Mesenteric fat pad (tissue), 1 donor: ENCODE measurements at regions not wholly inside any gene's neighbourhood (a gene's known extent, or its start where the extent isn't known, plus 50 kb on each side); places are given as distances from the start of the nearest gene placed in this dataset.
"Not testable (repeated sequence)": the region's sequence is repeated elsewhere in the genome, so short reads cannot be mapped to it uniquely, and the experiment has no call there.

Source experiments
- DNase-seq: peaks from one replicate; pipeline ENCODE4 v3.0.0-alpha.2; 2020; ENCODE audit warnings: low spot score
- donor health status: DM: yes; HTN: yes; CAD: no.

DNA sequence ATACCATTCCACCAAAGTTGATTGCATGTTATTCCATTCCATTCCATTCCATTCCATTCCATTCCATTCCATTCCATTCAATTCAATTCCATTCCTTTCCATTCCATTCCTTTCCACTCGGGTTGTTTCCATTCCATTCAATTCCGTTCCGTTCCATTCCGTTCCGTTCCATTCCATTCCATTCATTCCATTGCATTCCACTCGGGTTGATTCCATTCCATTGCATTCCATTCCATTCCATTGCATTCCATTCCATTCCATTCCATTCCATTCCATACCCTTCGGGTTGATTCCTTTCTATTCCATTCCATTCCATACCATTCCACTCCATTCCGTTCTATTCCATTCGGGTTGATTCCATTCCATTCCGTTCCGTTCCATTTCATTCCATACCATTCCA, 166.9 kb downstream of the CWH43 start:
- not testable (repeated sequence) for DNase-seq

DNA sequence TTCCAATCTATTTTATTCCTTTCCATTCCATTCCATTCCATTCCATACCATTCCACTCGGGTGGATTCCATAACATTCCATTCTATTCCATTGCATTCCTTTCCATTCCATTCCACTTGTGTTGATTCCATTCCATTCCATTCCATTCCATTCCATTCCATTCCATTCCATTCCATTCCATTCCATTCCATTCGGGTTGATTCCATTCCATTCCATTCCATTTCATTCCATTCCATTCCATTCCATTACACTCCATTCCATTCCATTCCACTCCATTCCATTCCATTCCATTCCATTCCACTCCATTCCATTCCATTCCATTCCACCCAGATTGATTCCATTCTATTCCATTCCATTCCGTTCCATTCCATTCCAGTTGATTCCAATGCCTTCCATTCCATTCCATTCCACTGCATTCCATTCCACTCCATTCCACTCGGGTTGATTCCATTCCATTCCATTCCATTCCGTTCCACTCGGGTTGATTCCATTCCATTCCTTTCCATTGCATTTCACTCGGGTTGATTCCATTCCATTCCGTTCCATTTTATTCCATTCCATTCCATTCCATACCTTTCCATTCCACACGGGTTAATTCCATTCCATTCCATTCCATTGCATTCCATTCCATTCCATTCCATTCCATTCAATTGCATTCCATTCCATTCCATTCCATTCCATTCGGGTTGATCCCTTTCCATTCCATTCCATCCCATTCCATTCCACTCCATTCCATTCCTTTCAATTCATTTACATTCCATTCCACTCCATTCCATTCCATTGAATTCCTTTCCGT, 168.4 kb downstream of the CWH43 start:
- not testable (repeated sequence) for DNase-seq

DNA sequence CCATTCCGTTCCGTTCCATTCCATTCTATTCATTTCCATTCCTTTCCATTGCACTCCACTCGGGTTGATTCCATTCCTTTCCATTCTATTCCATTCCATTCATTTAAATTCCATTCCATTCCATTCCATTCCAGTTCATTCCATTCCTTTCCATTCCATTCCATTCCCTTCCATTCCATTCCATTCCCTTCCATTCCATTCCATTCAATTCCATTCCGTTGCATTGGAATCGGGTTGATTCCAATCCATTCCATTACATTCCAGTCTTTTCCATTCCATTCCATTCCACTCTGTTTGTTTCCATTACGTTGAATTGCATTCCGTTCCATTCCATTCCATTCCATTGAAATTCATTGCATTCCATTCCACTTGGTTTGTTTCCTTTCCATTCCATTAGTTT, 169.2 kb downstream of the CWH43 start:
- DNase-seq: not testable (repeated sequence)

DNA sequence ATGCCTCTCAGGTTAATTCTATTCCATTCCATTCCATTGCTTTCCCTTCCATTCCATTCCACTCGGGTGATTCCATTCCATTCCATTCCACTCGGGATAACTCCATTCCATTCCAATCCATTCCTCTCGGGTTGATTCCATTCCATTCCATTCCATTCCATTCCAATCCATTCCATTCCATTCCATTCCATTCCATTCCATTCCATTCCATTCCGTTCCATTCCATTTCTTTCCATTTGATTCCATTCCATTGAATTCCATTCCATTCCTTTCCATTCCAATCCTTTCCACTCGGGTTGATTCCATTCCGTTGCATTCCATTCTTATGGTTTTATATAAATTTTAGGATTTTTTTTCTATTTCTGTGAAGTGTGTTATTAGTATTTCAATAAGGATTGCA, 170.2 kb downstream of the CWH43 start:
- DNase-seq: not testable (repeated sequence)

DNA sequence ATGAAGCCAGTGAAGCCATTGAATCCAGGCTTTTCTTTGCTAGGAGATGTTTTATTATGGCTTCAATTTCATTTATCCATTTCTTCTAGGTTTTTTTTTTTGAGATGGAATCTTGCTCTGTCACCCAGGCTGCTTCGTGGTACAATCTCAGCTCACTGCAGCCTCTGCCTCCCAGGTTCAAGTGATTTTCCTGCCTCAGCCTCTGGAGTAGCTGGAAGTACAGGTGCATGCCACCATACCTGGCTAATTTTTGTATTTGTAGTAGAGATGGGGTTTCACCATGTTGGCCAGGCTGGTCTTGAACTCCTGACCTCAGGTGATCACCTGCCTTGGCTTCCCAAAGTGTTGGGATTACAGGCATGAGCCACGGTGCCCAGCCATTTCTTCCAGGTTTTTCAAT, 171.6 kb downstream of the CWH43 start:
- DNase-seq: not testable (repeated sequence)

DNA sequence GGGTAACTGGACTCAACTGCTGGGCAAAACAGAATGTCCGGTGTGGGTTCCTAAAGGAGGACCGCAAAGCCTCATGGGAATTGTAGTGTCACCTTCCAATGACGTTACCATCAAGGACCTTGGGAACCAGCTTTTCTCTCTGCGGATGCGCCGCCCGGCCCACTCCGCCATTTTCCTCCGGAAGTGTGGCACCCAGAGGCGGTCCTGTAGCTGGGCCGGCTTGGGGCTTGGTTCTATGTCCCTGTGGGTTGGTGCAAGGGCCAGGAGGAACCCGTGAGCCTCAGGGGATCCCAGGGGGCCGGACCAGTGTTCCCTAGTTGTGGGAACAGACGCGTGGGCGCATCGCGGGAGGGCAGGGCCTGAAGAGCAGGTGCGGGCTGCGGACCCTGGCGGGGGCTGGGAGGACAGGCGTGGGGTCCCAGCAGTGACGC, 175.1 kb downstream of the CWH43 start:
- not testable (repeated sequence) for DNase-seq

DNA sequence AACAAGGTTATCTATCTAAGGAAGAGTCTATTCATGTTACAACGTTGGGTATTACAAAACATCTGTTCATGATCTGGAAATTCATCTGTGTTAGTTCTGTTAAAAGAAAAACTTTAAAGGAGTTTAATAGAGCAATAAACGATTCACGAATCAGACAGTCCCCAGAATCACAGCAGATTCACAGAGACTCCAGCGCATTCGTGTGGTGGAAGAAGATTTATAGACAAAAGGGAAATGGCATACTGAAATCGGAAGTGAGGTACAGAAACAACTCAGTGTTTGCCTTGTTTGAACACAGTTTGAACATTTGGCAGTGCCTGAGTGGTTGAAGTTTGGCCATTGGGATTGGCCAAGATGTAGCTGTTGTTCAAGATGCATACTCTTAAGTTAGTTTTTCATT, 178.8 kb downstream of the CWH43 start:
- not testable (repeated sequence) for DNase-seq

DNA sequence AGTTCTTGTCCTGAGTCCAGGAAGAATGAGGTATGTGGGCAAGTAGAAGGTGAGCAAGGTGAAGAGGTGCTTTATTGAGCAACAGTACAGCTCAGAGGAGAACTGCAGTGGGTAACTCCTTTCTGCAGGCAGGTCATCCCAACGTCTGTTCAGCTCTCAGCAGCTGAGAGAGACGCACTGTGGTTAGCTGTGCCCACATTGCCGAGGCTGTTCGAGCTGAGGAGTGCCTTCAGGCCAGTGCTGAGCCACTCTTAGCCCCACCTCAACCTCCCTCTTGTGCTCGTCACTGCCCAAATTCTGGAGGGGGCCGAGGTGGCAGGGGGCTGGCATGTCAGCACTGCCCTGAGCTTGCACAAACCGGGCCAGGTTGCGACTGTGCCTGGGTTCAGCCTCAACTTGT, 191.8 kb downstream of the CWH43 start:
- DNase-seq: not testable (repeated sequence)

DNA sequence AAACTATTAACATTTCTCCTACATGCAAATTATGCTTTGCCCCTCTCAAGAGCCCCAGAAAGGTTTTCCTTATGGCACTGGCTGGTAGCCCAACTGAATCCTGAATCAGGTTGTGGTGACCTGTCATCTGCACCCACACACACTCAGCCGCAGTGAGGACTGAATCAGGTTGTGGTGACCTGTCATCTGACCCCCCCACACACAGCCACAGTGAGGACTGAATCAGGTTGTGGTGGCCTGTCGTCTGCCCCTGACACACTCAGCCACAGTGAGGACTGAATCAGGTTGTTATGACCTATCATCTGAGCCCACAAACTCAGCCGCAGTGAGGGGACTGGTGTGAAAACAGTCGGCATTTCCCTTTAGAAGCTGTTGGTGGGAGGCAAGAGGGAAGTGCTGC, 195.0 kb downstream of the CWH43 start:
- DNase-seq: not testable (repeated sequence)

DNA sequence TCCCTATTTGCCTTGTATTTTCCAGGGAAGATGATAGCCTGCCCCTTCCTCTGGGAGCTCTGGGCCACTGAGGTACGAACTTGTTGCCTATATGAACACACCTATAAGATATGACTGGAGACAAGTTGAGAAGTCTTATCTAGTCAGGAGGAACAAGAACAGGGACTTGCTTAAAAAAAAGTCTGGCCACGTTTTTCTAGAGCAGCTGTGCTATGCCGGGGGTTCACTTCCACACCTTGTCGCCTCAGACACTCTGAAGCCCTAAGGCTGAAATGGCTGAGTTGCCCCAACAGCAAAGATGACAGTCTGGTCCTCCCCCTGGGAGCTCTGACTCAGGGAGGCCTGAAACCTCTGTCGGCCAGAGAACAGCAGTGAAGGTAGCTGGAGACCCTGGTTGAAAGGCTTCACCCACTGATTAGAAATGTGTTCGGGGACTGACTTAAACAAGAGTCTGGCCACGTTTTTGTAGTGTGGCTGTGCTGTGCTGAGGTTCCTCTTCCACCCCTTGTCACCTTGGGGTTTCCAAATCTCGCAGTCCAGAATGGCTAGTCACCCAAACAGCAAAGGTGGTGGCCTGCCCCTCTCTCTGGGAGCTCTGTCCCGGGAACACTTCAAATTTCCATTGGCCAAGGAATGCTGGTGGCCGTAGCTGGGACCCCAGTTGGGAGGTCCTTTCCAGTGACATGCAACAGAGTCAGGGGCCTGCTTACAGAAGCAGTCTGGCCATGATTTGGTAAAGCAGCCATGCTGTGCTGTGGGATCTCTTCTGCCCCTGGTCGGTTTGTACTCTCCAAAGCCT, 225.5 kb downstream of the CWH43 start:
- not testable (repeated sequence) for DNase-seq

DNA sequence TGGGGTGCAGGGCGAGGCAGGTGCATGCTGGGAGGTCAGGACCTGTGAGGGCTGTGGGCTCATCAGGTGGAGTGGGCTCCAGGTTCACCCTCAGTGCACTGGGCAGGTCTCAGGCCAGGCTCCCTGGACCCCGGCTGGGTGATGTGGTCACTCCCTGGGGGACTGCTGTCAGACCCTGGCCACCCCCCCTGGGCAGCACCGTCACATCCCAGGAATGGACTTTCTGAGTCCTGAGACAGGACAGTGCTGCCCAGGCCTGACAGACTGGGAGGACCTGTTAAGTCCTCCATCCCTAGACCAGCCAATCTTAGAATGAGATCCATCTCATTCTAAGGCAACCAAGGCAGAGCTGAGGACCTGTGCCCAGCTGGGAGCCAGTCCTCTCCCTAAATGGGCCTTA, 227.2 kb downstream of the CWH43 start:
- DNase-seq: not testable (repeated sequence)

DNA sequence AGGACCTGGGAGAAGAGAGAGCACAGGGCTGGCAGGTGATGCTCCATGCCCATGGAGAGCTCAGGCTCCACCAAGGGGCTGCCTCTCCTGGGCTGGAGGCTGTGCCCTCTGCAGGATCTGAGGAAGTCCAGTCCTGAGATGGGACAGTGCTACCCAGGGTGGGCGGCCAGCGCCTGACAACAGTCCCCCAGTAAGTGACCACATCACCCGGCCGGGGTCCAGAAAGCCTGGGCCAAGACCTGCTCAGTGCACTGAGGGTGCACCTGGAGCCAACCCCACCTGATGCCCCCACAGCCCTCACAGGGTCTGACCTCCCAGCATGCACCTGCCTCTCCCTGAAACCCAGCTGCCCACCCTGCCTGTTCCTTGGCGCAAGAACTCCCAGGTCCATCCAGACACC, 227.7 kb downstream of the CWH43 start:
- DNase-seq: not testable (repeated sequence)

DNA sequence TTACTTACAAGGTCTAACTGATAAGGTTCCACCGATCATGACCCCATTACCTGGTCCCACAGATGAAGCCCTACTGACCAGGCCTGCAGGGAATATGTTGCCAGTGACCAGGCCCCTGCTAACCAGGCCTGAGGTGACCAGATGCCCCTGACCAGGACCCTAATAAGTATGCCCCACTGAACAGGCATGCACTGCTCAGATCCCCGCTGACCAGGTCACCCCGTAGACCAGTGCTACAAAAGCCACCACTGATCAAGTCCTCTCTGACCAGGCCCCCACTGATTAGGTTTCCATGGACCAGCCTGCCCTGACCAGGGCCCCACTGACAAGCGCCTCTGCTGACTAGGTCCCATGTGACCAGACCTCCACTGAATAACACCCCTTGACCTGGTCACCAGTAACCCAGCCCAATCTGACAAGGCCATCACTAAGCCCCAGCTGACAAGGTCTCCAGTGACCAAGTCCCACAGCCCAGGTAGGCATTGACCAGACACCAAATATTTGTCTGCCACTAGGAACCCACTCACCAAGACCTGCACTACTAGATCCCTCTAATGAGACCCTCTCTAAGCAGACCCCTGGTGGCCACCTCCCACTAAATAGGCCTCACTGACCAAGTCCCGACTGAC, 228.5 kb downstream of the CWH43 start:
- not testable (repeated sequence) for DNase-seq

DNA sequence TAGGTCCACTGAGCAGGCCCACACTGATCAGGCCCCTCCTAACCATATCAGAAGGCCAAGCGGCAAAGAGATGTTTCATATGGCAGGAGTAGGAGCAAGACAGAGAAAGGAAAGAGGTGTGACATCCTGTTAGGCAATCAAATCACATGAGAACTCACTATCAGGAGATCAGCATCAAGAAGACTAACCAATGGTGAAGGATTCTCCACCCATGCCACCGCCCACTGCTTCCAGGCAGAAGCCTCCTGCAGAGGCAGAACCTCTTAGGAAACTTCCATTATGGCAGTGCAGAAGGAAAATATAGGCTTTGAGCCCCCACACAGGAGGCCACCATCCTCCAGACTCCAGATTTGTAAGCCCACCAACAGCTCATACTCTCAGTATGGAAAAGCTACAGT, 229.0 kb downstream of the CWH43 start:
- DNase-seq: not testable (repeated sequence)

DNA sequence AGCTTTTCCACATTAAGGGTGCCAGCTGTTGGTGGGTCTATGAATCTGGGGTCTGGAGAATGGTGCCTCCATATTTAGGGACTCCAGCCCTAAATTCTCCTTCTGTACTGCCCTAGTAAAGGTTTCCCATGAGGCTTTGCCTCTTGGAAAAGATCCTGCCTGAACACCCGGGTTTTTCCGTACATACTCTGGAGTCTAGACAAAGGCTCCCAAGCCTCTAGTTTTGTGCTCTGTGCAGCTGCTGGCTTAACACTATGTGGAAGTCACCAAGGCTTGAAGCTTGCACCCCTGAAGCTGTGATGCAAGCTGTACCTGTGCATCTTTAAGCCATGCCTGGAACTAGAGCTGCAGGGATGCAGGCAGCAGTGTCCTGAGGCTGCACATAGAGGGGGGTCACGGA, 230.5 kb downstream of the CWH43 start:
- DNase-seq: not testable (repeated sequence)

DNA sequence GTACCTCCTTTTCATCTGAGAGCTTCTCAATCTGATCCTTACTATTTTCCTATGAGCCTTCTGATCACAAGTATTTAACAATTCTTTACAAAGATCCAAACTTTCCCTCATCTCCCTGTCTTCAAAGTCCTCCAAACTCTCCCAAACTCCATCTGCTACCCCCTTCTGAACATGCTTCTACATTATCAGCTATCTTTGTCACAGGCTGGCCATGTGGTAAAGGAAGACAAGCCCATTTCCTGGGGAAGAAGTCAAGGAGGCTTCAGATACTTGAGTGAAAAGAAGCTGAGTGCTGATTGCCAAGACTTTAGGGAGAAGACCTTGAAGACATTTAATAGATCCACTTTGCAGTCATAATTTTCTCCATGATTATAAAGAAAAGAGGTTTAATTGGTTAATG, 231.4 kb downstream of the CWH43 start:
- DNase-seq: no peak

DNA sequence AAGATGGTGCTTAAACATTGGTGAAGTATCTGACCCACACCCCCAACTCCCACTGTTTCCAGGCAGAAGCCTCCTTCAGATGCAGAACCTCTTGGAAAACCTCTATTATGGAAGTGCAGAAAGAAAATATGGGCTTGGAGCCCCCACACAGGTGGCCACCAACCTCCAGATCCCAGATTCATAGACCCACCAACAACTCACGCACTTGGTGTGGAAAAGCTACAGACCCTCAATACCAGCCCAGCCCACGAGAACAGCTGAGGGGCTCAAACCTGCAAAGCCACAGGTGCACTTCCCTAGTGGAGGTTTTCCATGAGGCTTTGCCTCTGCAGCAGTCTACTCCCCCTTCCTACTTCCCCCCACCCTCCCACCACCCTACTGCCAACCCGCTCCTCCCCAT, 232.0 kb downstream of the CWH43 start:
- DNase-seq: not testable (repeated sequence)

DNA sequence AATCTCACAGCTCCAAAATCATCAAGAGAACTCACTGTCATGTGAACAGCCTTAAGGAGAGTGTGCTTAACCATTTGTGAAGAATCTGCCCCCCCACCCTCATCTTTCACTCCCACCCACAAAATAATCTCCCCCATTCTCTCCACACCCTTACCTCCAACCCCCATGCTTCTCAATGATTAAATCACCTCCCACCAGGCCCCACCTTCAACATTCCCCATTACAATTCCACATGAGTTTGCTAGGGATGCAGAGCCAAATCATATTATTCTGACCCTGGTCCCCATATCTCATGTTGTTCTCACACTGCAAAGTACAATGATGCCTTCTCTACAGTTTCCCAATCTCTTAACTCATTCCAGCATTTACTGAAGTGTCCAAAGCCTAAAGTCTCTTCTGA, 232.9 kb downstream of the CWH43 start:
- DNase-seq: not testable (repeated sequence)

DNA sequence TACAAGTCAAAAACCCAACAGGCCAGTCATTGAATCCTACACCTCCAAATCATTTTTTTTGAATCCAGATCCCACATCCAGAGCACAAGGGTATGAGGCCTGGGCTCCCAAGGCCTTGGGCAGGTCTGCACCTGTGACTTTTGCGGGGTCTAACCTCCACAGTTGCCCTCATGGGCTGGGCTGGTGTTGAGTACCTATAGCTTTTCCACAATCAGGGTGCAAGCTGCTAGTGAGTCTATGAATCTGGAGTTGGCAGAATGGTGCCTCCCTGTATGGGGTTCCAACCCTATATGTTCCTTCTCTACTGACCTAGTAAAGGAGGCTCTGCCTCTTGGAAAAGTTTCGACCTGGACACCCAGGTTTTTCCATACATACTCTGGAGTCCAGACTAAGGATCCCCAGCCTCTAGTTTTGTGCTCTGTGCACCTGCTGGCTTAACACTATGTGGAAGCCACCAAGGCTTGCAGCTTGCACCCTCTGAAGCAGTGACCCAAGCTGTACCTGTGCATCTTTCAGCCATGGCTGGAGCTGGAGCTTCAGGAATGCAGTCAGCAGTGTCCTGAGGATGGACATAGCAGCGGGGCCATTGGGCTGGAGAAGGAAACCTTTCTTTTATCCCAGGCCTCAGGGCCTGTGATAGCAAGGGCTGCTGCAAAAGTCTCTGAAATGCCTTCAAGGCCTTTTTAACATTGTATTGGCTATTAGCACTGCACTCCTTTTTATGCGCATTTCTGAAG, 233.6 kb downstream of the CWH43 start:
- DNase-seq: not testable (repeated sequence)

DNA sequence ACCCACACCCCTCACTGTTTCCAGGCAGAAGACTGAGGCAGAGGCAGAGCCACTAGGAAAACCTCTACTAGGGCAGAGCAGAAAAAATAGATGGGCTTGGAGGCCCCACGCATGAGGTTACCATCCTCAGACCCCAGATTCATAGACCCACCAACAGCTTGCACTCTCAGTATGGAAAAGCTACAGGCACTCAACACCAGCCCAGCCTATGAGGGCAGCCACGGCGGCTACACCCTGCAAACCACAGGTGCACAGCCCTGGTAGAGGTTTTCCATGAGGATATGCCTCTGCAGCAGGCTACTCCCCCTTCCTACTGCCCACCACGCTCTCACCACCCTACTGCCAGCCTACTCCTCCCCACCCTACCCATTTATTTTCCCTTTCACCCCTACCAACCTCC, 235.1 kb downstream of the CWH43 start:
- no peak for DNase-seq

DNA sequence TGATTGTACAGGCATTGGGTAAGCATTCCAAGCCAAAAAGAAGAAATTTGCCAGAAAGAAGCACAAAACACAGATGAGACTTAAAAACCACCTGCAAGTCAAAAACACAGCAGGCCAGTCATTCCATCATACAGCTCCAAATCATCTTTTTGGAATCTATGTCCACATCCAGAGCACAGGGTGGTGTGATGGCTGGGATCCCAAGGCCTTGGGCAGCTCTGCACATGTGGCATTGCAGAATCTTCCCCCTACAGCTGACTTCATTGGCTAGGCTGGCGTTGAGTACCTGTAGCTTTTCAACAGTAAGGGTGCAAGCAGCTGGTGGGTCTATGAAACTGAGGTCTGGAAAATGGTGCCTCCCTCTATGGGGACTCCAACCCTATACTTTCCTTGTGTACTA, 236.7 kb downstream of the CWH43 start:
- DNase-seq: not testable (repeated sequence)
